H1 (cell line): ENCODE measurements at regions not wholly inside any gene's neighbourhood (a gene's known extent, or its start where the extent isn't known, plus 50 kb on each side); places are given as distances from the start of the nearest gene placed in this dataset.

Experiments used
- GTF2F1 ChIP-seq: IDR thresholded peaks from 2 replicates; pipeline ENCODE4 v1.6.1; 2012; ENCODE audit warnings: low read depth, low read length, improper control_type of control experiment, borderline replicate concordance
- POU5F1 ChIP-seq: IDR thresholded peaks from 2 replicates; pipeline ENCODE4 v1.6.1; 2011; ENCODE audit warnings: low read depth, mild to moderate bottlenecking, low read length, moderate library complexity
- TF ChIP-seq, protein P1 (sequence below): IDR thresholded peaks from 2 replicates; pipeline ENCODE4 v1.6.1; 2011; ENCODE audit warnings: low read depth, mild to moderate bottlenecking, low read length; ENCODE audit not compliant: insufficient read depth

DNA sequence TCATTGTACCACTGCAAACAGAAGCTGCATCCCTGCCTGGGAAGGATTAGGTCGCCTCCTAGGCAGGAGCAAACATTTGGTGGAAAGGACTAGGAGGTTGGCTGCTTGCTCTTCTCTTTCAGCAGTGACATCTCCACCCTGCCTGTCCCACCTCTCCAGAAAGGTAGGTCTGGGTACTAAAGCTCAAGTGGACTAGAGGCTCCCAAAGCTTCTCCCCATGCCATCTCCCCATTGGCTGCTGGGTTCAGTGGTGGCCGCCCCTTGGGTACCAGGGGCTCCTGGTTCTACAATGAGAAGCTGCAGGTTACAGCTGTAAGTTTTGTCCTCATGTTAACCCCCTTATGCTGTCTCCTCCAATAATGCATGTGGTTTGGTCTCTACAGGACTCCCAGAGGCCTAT lies 180.7 kb upstream of the MKI67 start (continued):
- TF ChIP-seq POU5F1 (no peak), GTF2F1 (no peak)
- TF ChIP-seq, protein P1, sequence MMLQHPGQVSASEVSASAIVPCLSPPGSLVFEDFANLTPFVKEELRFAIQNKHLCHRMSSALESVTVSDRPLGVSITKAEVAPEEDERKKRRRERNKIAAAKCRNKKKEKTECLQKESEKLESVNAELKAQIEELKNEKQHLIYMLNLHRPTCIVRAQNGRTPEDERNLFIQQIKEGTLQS = no peak
